Left renal pelvis (tissue), 4 donors: ENCODE measurements at regions not wholly inside any gene's neighbourhood (a gene's known extent, or its start where the extent isn't known, plus 50 kb on each side); places are given as distances from the start of the nearest gene placed in this dataset.

Experiments
- DNase-seq, 4 donors: peaks; one replicate each; pipeline ENCODE4 v3.0.0-alpha.2; 2013; ENCODE audit warnings: low read depth in 4 of 4, low spot score in 3 of 4

GRCh38 chr13:83618966-83619365 is 263.3 kb downstream of the SLITRK1 start:
- DNase-seq: no peak

- no peak for DNase-seq
These were observed 268.8 kb downstream of the SLITRK1 start for GRCh38 chr13:83613524-83613923.

- DNase-seq: no peak
These were observed 280.7 kb downstream of the SLITRK1 start for GRCh38 chr13:83601539-83601938.

GRCh38 chr13:83592095-83592494 is 290.2 kb downstream of the SLITRK1 start:
- no peak for DNase-seq

GRCh38 chr13:83589814-83590213 is 292.5 kb downstream of the SLITRK1 start:
- no peak for DNase-seq

GRCh38 chr13:83577183-83577582 is 305.1 kb downstream of the SLITRK1 start:
- no peak for DNase-seq

- DNase-seq: no peak
These were observed 314.3 kb downstream of the SLITRK1 start for GRCh38 chr13:83568019-83568418.

- DNase-seq: no peak
These were observed 318.8 kb downstream of the SLITRK1 start for GRCh38 chr13:83563499-83563898.

- DNase-seq: no peak
These were observed 324.4 kb downstream of the SLITRK1 start for GRCh38 chr13:83557845-83558244.

GRCh38 chr13:83549671-83550070 is 332.6 kb downstream of the SLITRK1 start:
- DNase-seq: no peak

- no peak for DNase-seq
These were observed 335.2 kb downstream of the SLITRK1 start for GRCh38 chr13:83547043-83547442.

GRCh38 chr13:83546476-83546875 is 335.8 kb downstream of the SLITRK1 start:
- DNase-seq: no peak

GRCh38 chr13:83538636-83539035 is 343.6 kb downstream of the SLITRK1 start:
- no peak for DNase-seq

- DNase-seq: no peak
These were observed 345.3 kb downstream of the SLITRK1 start for GRCh38 chr13:83536941-83537340.

GRCh38 chr13:83536153-83536552 is 346.1 kb downstream of the SLITRK1 start:
- DNase-seq: no peak

- DNase-seq: no peak
These were observed 349.5 kb downstream of the SLITRK1 start for GRCh38 chr13:83532809-83533208.

GRCh38 chr13:83531022-83531421 is 351.3 kb downstream of the SLITRK1 start:
- DNase-seq: no peak

GRCh38 chr13:83516781-83517180 is 365.5 kb downstream of the SLITRK1 start:
- DNase-seq: no peak

GRCh38 chr13:83515268-83516015 is 366.8 kb downstream of the SLITRK1 start:
- DNase-seq: no peak

- no peak for DNase-seq
These were observed 373.4 kb downstream of the SLITRK1 start for GRCh38 chr13:83508771-83509301.

GRCh38 chr13:83503424-83503823 is 378.9 kb downstream of the SLITRK1 start:
- DNase-seq: no peak

GRCh38 chr13:83499286-83499685 is 383.0 kb downstream of the SLITRK1 start:
- no peak for DNase-seq
